Smooth muscle cell (in vitro differentiated cells): ENCODE measurements at regions not wholly inside any gene's neighbourhood (a gene's known extent, or its start where the extent isn't known, plus 50 kb on each side); places are given as distances from the start of the nearest gene placed in this dataset.

Source experiments
- DNase-seq: peaks from one replicate; lab custom pipeline; 2025; ENCODE audit not compliant: unreplicated experiment; lab: John Stamatoyannopoulos, UW
- H2AFZ ChIP-seq: fragments of 200-600 bp; sonication (generic); 2 replicates; pipeline ENCODE4 v1.6.0; 2016; ENCODE audit warnings: antibody characterized with exemption, low read depth, mild to moderate bottlenecking
- H3F3A ChIP-seq: fragments of 200-600 bp; sonication (generic); 2 replicates; pipeline ENCODE4 v1.6.0; 2017; ENCODE audit warnings: antibody characterized with exemption, low read depth
- H3K27ac ChIP-seq: fragments of 200-600 bp; sonication (generic); 2 replicates; pipeline ENCODE4 v1.5.1; 2016; ENCODE audit warnings: low read depth, mild to moderate bottlenecking
- H3K27me3 ChIP-seq: fragments of 200-600 bp; sonication (generic); 2 replicates; pipeline ENCODE4 v1.6.1; 2016; ENCODE audit warnings: low read depth, mild to moderate bottlenecking
- H3K36me3 ChIP-seq: fragments of 200-600 bp; sonication (generic); 2 replicates; pipeline ENCODE4 v1.5.1; 2016; ENCODE audit warnings: low read depth
- H3K4me1 ChIP-seq: fragments of 200-600 bp; sonication (generic); 2 replicates; pipeline ENCODE4 v1.5.1; 2016; ENCODE audit warnings: low read depth
- H3K4me2 ChIP-seq: fragments of 200-600 bp; sonication (generic); 2 replicates; pipeline ENCODE4 v1.6.0; 2016; ENCODE audit warnings: mild to moderate bottlenecking
- H3K4me3 ChIP-seq: fragments of 200-600 bp; sonication (generic); 2 replicates; pipeline ENCODE4 v1.5.1; 2016; ENCODE audit warnings: mild to moderate bottlenecking
- H3K79me2 ChIP-seq: fragments of 200-600 bp; sonication (generic); 2 replicates; pipeline ENCODE4 v1.6.0; 2016; ENCODE audit warnings: low read depth, mild to moderate bottlenecking
- H3K9ac ChIP-seq: fragments of 200-600 bp; sonication (generic); 2 replicates; pipeline ENCODE4 v1.6.0; 2016; ENCODE audit warnings: low read depth
- H3K9me3 ChIP-seq: fragments of 200-600 bp; sonication (generic); replicated peaks from 2 replicates; pipeline ENCODE4 v1.5.1; 2016; ENCODE audit warnings: low read depth
- H4K20me1 ChIP-seq: fragments of 200-600 bp; sonication (generic); 2 replicates; pipeline ENCODE4 v1.6.0; 2016; ENCODE audit warnings: low read depth
- whole genome bisulfite sequencing: methylation state at CpG from one replicate; pipeline ENCODE4 v1.1.7; 2016; ENCODE audit warnings: low lambda C conversion rate; 5-methylcytosine and 5-hydroxymethylcytosine counted together
- TF ChIP-seq, protein P1 (sequence below): fragments of 200-600 bp; sonication (generic); IDR thresholded peaks from 2 replicates; pipeline ENCODE4 v1.5.1; 2017; ENCODE audit warnings: borderline replicate concordance, mild to moderate bottlenecking, antibody characterized with exemption; ENCODE audit not compliant: insufficient read depth, poor library complexity, severe bottlenecking

DNA sequence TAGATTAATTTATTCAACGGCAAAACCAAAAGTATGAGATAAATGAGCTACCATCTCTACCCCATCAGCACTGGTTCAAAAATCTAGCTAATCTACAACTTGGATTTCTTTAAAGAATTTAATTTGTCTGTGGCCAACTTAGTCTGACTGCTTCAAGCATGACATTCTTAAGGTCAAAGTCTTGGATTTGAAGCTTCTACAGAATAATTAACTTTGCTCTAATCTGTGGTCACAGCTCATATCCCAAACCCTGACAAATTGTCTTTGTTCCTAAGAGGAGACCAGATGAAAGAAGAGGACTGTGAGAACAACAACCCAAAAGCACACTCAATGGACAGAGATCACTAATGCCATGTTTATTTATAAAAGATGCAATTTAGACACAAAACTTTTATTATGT is 166.9 kb upstream of the EPHA7 start:
- H3K4me1 ChIP-seq: no peaks in the 10 kb centered on the region
- H4K20me1 ChIP-seq: no peaks in the 10 kb centered on the region
- no peak overlapping the region for H3K9ac ChIP-seq
- WGBS: 36% methylated on average over 1 of the region's 1 CpG
- no peak overlapping the region for H2AFZ ChIP-seq
- H3K27ac ChIP-seq: no peak overlapping the region
- DNase-seq: no peak
- no peak overlapping the region for H3K4me3 ChIP-seq
- H3K9me3 ChIP-seq: no peaks in the 10 kb centered on the region
- TF ChIP-seq, protein P1, sequence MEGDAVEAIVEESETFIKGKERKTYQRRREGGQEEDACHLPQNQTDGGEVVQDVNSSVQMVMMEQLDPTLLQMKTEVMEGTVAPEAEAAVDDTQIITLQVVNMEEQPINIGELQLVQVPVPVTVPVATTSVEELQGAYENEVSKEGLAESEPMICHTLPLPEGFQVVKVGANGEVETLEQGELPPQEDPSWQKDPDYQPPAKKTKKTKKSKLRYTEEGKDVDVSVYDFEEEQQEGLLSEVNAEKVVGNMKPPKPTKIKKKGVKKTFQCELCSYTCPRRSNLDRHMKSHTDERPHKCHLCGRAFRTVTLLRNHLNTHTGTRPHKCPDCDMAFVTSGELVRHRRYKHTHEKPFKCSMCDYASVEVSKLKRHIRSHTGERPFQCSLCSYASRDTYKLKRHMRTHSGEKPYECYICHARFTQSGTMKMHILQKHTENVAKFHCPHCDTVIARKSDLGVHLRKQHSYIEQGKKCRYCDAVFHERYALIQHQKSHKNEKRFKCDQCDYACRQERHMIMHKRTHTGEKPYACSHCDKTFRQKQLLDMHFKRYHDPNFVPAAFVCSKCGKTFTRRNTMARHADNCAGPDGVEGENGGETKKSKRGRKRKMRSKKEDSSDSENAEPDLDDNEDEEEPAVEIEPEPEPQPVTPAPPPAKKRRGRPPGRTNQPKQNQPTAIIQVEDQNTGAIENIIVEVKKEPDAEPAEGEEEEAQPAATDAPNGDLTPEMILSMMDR: no peak
- H3K36me3 ChIP-seq: no peaks in the 10 kb centered on the region
- H3K27me3 ChIP-seq: no peaks in the 10 kb centered on the region
- H3F3A ChIP-seq: no peaks in the 10 kb centered on the region
- no peak overlapping the region for H3K4me2 ChIP-seq
- H3K79me2 ChIP-seq: no peaks in the 10 kb centered on the region

DNA sequence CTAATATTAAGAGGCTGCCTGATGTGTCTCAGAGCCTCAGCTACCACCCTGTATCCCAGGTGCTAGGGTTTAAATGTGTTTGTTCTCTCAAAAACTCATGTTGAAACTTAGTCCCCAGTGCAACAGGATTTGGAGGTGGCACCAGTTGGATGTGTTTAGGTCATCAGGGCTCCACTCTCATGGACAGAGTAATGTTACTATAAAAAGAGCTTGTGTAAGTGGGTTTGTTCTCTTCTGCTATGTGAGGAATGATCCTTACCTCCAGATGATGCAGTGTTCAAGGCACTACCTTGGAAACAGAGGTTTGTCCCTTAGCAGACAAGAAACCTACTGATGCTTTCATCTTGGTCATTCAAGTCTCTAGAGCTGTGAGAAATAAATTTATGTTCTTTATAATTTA is 164.9 kb upstream of the EPHA7 start:
- no peaks in the 10 kb centered on the region for H3K9me3 ChIP-seq
- no peak overlapping the region for H3K4me3 ChIP-seq
- TF ChIP-seq, protein P1: no peak
- no peaks in the 10 kb centered on the region for H3K27me3 ChIP-seq
- no peak for DNase-seq
- no peaks in the 10 kb centered on the region for H3F3A ChIP-seq
- no peak overlapping the region for H3K27ac ChIP-seq
- no peak overlapping the region for H3K9ac ChIP-seq
- no peak overlapping the region for H3K4me2 ChIP-seq
- H2AFZ ChIP-seq: no peak overlapping the region
- no peaks in the 10 kb centered on the region for H4K20me1 ChIP-seq
- H3K4me1 ChIP-seq: peaks cover 3% of the 10 kb centered on the region
- no peaks in the 10 kb centered on the region for H3K36me3 ChIP-seq
- no peaks in the 10 kb centered on the region for H3K79me2 ChIP-seq

DNA sequence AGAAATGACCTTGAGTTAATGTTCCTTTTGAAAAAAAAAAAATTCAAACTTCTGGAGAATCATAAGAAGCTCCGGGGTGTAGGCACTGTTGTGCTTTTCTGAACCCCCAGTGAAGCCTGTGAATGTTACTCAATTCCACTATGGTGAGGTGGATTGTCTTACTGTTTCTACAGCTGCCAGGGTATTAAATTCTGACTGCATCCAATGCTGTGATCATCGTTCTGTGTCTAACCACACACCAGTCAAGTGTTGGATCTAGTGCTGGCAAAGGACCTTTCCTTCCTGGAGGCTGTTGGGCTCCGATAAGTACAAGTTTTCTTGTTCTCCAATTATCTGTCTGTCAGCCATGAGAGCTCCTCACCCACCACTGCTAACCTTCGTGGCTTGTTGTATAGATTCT is 162.0 kb upstream of the EPHA7 start:
- H3K4me2 ChIP-seq: no peak overlapping the region
- WGBS: 74% methylated on average over 4 of the region's 4 CpGs
- DNase-seq: no peak
- H4K20me1 ChIP-seq: no peaks in the 10 kb centered on the region
- H3K9me3 ChIP-seq: no peaks in the 10 kb centered on the region
- no peak overlapping the region for H3K27ac ChIP-seq
- no peaks in the 10 kb centered on the region for H3F3A ChIP-seq
- H3K4me1 ChIP-seq: peaks cover 11% of the 10 kb centered on the region
- H3K4me3 ChIP-seq: no peak overlapping the region
- no peak overlapping the region for H3K9ac ChIP-seq
- H3K36me3 ChIP-seq: no peaks in the 10 kb centered on the region
- H3K79me2 ChIP-seq: no peaks in the 10 kb centered on the region
- TF ChIP-seq, protein P1: no peak
- H2AFZ ChIP-seq: no peak overlapping the region
- no peaks in the 10 kb centered on the region for H3K27me3 ChIP-seq

DNA sequence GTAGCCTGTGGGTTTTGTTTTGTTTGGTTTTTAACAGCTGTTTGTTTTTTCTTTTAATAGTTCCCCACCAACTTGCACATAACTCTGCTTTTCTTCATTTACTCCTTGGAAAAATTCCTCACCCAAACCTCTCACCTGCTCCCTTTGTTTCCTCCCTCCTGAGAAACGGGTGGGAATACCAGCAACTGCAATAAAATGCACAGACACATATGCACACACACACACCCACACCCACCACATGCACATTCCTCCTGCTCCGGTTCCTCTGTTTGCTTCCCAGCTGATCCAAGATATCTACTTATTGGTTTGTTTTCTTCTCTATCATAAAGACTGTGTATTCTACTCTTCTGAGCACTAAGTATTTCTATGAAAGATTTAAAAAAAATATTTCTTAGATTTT is 161.1 kb upstream of the EPHA7 start:
- Histone ChIP-seq H3K27ac (no peak overlapping the region), H4K20me1 (no peaks in the 10 kb centered on the region), H2AFZ (no peak overlapping the region), H3K9me3 (no peaks in the 10 kb centered on the region), H3K27me3 (no peaks in the 10 kb centered on the region), H3K4me1 (peaks cover 16% of the 10 kb centered on the region), H3K9ac (no peak overlapping the region), H3F3A (no peaks in the 10 kb centered on the region), H3K4me2 (no peak overlapping the region), H3K36me3 (no peaks in the 10 kb centered on the region), H3K79me2 (no peaks in the 10 kb centered on the region), H3K4me3 (no peak overlapping the region)
- no peak for DNase-seq
- TF ChIP-seq, protein P1: no peak
- WGBS: 18% methylated on average over 2 of the region's 2 CpGs
